Lung (tissue), 11 donors: ENCODE measurements at regions not wholly inside any gene's neighbourhood (a gene's known extent, or its start where the extent isn't known, plus 50 kb on each side); places are given as distances from the start of the nearest gene placed in this dataset.
"Not testable (repeated sequence)": the region's sequence is repeated elsewhere in the genome, so short reads cannot be mapped to it uniquely, and the experiment has no call there.

Source experiments
- ATAC-seq: fragments of 200-7000 bp; cut with Tn5 transposase; one replicate; pipeline ENCODE4 v1.9.1; 2020; ENCODE audit warnings: moderate number of reproducible peaks; ENCODE audit not compliant: insufficient read depth, low FRiP score
- DNase-seq, 3 donors: peaks; one replicate each; pipeline ENCODE4 v3.0.0-alpha.2; 2013 to 2017
- H3K27ac ChIP-seq, 2 donors: one replicate each; pipeline ENCODE4 v1.5.1; 2013; ENCODE audit warnings: mild to moderate bottlenecking in 2 of 2, moderate library complexity in 2 of 2, control low read depth in 1 of 2, inconsistent platforms in 1 of 2, low read depth in 1 of 2, low read length in 1 of 2
- H3K27me3 ChIP-seq, 3 donors: one replicate each; pipeline ENCODE4 v1.5.1; 2013; ENCODE audit warnings: low read length in 2 of 3; ENCODE audit not compliant: control insufficient read depth in 3 of 3, insufficient read depth in 3 of 3
- H3K36me3 ChIP-seq, 4 donors: one replicate each; pipeline ENCODE4 v1.5.1; 2013; ENCODE audit warnings: low read length in 4 of 4, mild to moderate bottlenecking in 1 of 4, moderate library complexity in 1 of 4; ENCODE audit not compliant: control insufficient read depth in 4 of 4, insufficient read depth in 4 of 4
- H3K4me1 ChIP-seq, 5 donors: one replicate each; pipeline ENCODE4 v1.5.1; 2013; ENCODE audit warnings: low read length in 5 of 5, mild to moderate bottlenecking in 2 of 5, moderate library complexity in 1 of 5; ENCODE audit not compliant: control insufficient read depth in 5 of 5, insufficient read depth in 5 of 5
- H3K4me3 ChIP-seq: one replicate; pipeline ENCODE4 v1.5.1; 2013; ENCODE audit warnings: mild to moderate bottlenecking, control low read depth, moderate library complexity
- H3K9ac ChIP-seq, 2 donors: one replicate each; pipeline ENCODE4 v1.5.1; 2013; ENCODE audit warnings: low read length in 2 of 2, control low read depth in 1 of 2; ENCODE audit not compliant: insufficient read depth in 1 of 2
- H3K9me3 ChIP-seq, 4 donors: one replicate each; pipeline ENCODE4 v1.5.1; 2013; ENCODE audit warnings: low read length in 3 of 4, mild to moderate bottlenecking in 1 of 4, moderate library complexity in 1 of 4; ENCODE audit not compliant: control insufficient read depth in 4 of 4, insufficient read depth in 3 of 4
- CTCF ChIP-seq: IDR thresholded peaks from 2 replicates; pipeline ENCODE4 v1.5.1; 2012; ENCODE audit warnings: mild to moderate bottlenecking; ENCODE audit errors: control extremely low read depth, extremely low read depth
- WGBS, 2 donors: extraction: QIAGEN DNeasy Blood & Tissue Kit; methylation state at CpG; one replicate each; pipeline ENCODE4 v1.1.7; 2013; 5-methylcytosine and 5-hydroxymethylcytosine counted together
- donor health status: control.
- donor health status: control.
- donor health status: Bipolar disorder and iron deficiency.
- donor health status: healthy.
- donor health status: DM: yes; HTN: yes; CAD: no.

- Histone ChIP-seq H3K9me3 (peaks cover 0 to 2% (median 0%) of the 10 kb centered on the region in 4 donors), H3K4me3 (no peak overlapping the region), H3K27me3 (no peaks in the 10 kb centered on the region), H3K9ac (no peak overlapping the region), H3K27ac (no peak overlapping the region), H3K4me1 (no peaks in the 10 kb centered on the region), H3K36me3 (no peaks in the 10 kb centered on the region)
- no peak for ATAC-seq
- WGBS, 2 donors, result 77 to 79% methylated on average over 8 of the region's 8 CpGs
- DNase-seq, result no peak
- no peak for TF ChIP-seq CTCF
These were observed 349.9 kb downstream of the FBXW7 start for GRCh38 chr4:152185786-152186550.

GRCh38 chr4:152181150-152181549 is 354.7 kb downstream of the FBXW7 start:
- ATAC-seq, result no peak
- H3K27me3 ChIP-seq, result no peaks in the 10 kb centered on the region
- no peak overlapping the region for H3K9ac ChIP-seq
- WGBS, 2 donors, result 85 to 93% methylated on average over 7 of the region's 7 CpGs
- no peaks in the 10 kb centered on the region for H3K4me1 ChIP-seq
- no peak for TF ChIP-seq CTCF
- no peak overlapping the region for H3K27ac ChIP-seq
- H3K9me3 ChIP-seq, result peaks cover 0 to 2% (median 0%) of the 10 kb centered on the region in 4 donors
- H3K36me3 ChIP-seq, result no peaks in the 10 kb centered on the region
- H3K4me3 ChIP-seq, result no peak overlapping the region
- DNase-seq, result no peak

DNA sequence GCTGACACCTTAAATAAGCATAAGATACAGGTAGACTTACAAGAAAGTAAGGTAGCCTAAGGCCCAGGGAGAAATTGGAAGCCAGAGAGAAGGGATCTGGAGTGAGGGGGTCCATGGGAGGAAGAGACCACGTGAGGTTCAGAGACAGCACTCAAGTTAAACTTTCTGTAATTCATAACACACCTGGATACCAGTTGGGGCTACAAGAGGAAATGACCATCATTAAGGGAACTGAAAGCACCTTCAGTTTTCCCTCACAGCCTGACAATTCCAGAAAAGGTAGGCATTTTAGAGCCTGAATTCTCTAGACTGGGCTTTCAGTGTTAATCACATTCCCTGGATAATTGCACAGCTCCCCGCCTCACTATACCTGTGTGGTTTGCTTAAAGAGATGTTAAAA is 355.5 kb downstream of the FBXW7 start:
- no peak overlapping the region for H3K4me3 ChIP-seq
- 85 to 89% methylated on average over 2 of the region's 2 CpGs for WGBS, 2 donors
- no peaks in the 10 kb centered on the region for H3K4me1 ChIP-seq
- H3K27ac ChIP-seq, result no peak overlapping the region
- no peaks in the 10 kb centered on the region for H3K27me3 ChIP-seq
- DNase-seq (no peak), ATAC-seq (no peak)
- TF ChIP-seq CTCF, result no peak
- no peak overlapping the region for H3K9ac ChIP-seq
- H3K9me3 ChIP-seq, result peaks cover 0 to 2% (median 0%) of the 10 kb centered on the region in 4 donors
- H3K36me3 ChIP-seq, result no peaks in the 10 kb centered on the region

DNA sequence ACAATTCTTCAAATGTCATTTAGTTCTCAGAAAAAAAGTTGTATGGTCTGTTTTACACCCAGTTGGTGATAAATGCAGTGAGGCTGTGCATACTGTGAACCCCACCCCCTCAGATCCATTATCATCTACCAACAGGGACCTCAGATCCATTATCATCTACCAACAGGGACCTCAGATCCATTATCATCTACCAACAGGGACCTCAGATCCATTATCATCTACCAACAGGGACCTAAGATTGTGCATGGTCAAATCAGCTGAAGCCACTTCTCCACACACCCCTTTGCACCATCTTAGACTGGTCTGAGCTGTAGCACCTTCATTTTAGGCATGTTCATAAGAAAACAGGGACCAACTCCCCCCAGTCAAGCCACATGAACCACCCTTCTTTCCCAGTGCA is 358.4 kb downstream of the FBXW7 start:
- H3K36me3 ChIP-seq, H3K9ac ChIP-seq, H3K9me3 ChIP-seq, H3K4me3 ChIP-seq, H3K4me1 ChIP-seq, H3K27me3 ChIP-seq, DNase-seq, H3K27ac ChIP-seq, ATAC-seq: not testable (repeated sequence)
